ENCODE measurements at regions not wholly inside any gene's neighbourhood (a gene's known extent, or its start where the extent isn't known, plus 50 kb on each side); places are given as distances from the start of the nearest gene placed in this dataset.

DNA sequence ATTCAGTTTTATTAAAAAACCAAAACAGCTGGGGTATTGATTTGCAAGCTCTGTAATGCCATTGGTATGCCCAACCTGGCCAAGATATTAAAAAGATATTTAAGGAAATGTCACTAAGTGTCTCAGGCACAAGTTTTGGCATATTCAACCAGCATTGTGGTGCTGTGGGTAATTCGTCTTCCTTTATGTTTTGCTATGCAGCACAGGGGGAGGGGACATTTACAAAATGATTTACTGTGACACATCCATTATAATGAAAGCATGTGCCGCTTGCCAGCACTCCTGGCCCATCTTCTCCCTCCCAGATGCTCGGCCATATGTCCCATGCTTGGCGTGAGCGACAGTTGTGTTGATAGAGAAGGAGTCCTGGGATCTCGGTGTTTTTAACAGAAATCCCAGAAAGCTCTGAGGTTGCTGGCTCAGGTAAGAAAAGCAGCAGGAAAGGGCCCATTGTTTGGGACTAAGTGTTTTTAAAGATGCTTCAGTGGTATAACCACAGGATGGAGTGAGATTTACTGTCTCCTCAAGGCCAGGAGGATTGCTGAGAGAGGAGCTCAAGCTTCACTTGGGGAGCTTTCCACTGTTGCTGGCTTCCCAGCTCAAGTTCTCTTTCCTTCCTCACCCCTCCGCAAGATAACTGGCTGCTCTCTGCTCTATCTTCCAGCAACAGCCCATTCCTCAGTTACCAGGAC is 158.2 kb upstream of the TSC22D2 start:
- TF ChIP-seq, protein P1, sequence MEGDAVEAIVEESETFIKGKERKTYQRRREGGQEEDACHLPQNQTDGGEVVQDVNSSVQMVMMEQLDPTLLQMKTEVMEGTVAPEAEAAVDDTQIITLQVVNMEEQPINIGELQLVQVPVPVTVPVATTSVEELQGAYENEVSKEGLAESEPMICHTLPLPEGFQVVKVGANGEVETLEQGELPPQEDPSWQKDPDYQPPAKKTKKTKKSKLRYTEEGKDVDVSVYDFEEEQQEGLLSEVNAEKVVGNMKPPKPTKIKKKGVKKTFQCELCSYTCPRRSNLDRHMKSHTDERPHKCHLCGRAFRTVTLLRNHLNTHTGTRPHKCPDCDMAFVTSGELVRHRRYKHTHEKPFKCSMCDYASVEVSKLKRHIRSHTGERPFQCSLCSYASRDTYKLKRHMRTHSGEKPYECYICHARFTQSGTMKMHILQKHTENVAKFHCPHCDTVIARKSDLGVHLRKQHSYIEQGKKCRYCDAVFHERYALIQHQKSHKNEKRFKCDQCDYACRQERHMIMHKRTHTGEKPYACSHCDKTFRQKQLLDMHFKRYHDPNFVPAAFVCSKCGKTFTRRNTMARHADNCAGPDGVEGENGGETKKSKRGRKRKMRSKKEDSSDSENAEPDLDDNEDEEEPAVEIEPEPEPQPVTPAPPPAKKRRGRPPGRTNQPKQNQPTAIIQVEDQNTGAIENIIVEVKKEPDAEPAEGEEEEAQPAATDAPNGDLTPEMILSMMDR (IDR thresholded peaks at IDR 0.05; ENCODE audit: poor library complexity) = no peak
- TF ChIP-seq EZH2 (IDR thresholded peaks at IDR 0.05; ENCODE audit: borderline replicate concordance) = no peak

Data from hepatocyte (in vitro differentiated cells).